Neural progenitor cell (in vitro differentiated cells): ENCODE measurements at regions not wholly inside any gene's neighbourhood (a gene's known extent, or its start where the extent isn't known, plus 50 kb on each side); places are given as distances from the start of the nearest gene placed in this dataset.

Source experiments
- EZH2 ChIP-seq: fragments of 200-600 bp; sonication (generic); IDR thresholded peaks from 2 replicates; pipeline ENCODE4 v1.6.1; 2017; ENCODE audit warnings: antibody characterized with exemption, mild to moderate bottlenecking, moderate library complexity
- TF ChIP-seq, protein P1 (sequence below): fragments of 200-600 bp; sonication (generic); IDR thresholded peaks from 2 replicates; pipeline ENCODE4 v1.5.1; 2017; ENCODE audit warnings: antibody characterized with exemption, mild to moderate bottlenecking

DNA sequence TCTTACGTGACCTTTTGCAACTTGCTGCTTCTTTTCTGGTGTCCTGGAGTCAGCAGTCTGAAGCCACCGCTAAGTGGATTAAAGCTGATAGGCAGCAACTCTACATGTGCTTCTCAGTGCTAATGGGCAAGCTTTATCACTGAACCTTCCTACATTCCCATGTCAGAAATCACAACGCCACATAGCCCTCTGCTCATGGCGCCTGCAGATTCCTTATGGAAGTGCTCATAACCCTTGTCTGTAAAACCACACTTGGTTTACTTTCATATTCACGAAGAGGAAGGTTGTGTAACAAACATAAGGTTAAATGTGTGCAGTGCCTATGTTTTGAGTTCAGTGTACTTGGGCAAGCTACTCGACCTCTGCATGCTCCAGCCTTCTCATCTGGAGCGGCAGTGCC is 319.8 kb downstream of the FBXO15 start:
- TF ChIP-seq, protein P1, sequence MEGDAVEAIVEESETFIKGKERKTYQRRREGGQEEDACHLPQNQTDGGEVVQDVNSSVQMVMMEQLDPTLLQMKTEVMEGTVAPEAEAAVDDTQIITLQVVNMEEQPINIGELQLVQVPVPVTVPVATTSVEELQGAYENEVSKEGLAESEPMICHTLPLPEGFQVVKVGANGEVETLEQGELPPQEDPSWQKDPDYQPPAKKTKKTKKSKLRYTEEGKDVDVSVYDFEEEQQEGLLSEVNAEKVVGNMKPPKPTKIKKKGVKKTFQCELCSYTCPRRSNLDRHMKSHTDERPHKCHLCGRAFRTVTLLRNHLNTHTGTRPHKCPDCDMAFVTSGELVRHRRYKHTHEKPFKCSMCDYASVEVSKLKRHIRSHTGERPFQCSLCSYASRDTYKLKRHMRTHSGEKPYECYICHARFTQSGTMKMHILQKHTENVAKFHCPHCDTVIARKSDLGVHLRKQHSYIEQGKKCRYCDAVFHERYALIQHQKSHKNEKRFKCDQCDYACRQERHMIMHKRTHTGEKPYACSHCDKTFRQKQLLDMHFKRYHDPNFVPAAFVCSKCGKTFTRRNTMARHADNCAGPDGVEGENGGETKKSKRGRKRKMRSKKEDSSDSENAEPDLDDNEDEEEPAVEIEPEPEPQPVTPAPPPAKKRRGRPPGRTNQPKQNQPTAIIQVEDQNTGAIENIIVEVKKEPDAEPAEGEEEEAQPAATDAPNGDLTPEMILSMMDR, result no peak
- TF ChIP-seq EZH2, result no peak
